GM19240 (cell line): ENCODE measurements at regions not wholly inside any gene's neighbourhood (a gene's known extent, or its start where the extent isn't known, plus 50 kb on each side); places are given as distances from the start of the nearest gene placed in this dataset.

Experiments used
- DNase-seq: peaks from one replicate; pipeline ENCODE4 v3.0.0; 2011; ENCODE audit warnings: low spot score; ENCODE audit not compliant: insufficient read length

- no peak for DNase-seq
Measured at GRCh38 chr15:91716536-91716935, 137.0 kb upstream of the SLCO3A1 start.

GRCh38 chr15:91717811-91718210, 135.7 kb upstream of the SLCO3A1 start:
- DNase-seq: no peak

- no peak for DNase-seq
Measured at GRCh38 chr15:91723959-91724358, 129.5 kb upstream of the SLCO3A1 start.

DNA sequence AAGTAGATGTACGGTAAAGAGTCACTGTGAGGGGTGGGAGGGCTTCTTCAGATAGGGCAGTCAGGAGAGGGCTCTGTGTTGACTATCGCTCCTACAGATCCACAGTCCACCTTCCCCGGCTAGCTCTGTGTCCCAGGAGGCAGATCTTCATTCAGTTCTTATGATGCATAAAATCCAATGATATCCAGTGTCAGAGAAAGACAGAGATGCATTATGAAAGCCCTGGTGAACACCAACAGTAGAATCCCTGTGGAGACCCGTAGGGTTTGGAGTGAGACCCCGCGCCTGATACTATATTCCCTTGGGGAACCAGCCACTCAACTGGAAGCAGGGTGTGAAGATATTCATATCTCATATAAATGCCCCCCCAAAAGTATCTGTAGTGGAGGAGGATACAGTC, 119.8 kb upstream of the SLCO3A1 start:
- no peak for DNase-seq

DNA sequence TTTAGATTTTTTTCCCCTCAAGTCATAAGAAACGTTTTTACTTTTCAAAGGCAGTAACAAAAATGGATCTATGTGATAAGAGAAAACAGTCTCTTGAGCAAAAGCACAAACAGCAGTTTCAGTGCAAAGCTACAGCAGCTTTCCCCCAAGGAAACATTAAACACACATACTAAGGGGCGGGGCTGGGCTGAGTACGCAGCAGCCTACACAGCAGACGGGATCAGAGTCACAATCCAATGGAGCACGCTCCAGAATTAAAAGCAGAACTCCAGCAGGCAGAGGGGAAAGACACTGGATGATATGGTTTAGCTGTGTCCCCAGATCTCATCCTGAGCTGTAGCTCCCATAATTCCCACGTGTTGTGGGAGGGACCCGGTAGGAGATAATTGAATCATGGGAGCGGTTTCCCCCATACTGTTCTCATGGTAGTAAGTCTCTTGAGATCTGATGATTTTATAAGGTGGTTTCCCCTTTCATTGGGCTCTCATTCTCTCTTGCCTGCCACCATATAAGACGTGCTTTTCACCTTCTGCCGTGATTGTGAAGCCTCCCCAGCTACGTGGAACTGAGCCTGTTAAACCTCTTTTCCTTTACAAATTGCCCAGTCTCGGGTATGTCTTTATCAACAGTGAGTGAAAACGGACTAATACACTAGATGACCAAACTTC, 116.2 kb upstream of the SLCO3A1 start:
- no peak for DNase-seq

DNA sequence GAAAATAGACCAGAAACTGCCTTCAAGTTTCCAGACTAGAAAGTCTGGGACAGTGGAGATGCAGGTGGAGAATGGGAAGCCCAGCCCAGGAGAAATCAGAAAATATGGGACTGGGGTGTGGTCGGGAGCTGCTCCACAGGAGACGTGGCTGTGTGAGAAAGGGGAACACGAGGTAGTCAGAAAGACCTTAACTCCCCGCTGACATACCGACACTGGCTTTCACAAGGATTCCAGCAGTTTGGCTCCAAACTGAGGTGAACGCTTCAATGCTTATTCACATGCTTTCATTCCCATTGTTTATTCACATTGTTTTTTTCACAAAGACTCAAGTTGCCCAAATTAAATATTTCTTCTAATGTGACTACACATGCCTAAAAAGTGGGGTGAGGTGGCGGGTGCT, 111.5 kb upstream of the SLCO3A1 start:
- no peak for DNase-seq

GRCh38 chr15:91751611-91752010, 101.9 kb upstream of the SLCO3A1 start:
- DNase-seq: no peak

- no peak for DNase-seq
Measured at GRCh38 chr15:91752081-91752785, 101.3 kb upstream of the SLCO3A1 start.

GRCh38 chr15:91759560-91759959, 93.9 kb upstream of the SLCO3A1 start:
- no peak for DNase-seq

DNA sequence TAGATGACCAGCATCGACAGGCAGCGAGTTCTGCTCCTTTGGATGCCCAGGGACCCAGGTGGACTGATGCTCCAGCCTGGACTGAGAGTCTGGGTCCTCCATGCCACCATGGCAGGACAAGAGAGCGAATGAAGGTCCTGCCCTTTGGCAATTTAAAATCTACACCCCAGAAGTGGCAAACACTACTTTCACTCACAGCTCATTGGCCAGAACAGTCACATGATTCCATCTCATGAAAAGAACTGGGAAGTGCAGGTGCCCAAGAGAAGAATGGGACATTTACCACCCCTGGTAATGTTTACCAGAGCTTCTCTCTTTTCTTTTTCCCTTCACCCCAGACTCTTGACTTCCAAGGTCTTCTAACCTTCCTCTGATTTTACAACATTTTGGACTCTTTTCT, 87.8 kb upstream of the SLCO3A1 start:
- DNase-seq: no peak

- no peak for DNase-seq
Measured at GRCh38 chr15:91769476-91769875, 84.0 kb upstream of the SLCO3A1 start.

DNA sequence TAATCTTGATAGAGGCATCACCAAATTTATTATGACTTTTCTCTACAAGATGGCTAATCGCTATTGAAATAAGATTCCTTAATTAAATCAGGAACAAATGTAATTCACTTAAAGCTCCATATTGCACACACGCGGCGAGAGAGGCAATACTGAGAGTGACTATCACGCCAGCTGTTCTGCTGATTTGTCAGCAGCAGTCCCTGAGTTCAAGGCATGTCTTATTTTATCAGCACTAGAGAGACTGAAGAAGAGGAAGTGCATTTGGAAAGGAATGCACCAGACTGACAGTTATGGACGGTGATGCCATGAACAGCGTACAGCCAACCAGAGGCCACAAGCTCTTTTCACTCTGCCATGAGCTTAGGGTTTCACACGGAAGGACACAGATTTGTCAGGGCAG, 83.6 kb upstream of the SLCO3A1 start:
- DNase-seq: no peak

GRCh38 chr15:91776104-91776503, 77.4 kb upstream of the SLCO3A1 start:
- DNase-seq: no peak

- DNase-seq: no peak
Measured at GRCh38 chr15:91779960-91780359, 73.5 kb upstream of the SLCO3A1 start.

GRCh38 chr15:91780387-91780786, 73.1 kb upstream of the SLCO3A1 start:
- DNase-seq: no peak

DNA sequence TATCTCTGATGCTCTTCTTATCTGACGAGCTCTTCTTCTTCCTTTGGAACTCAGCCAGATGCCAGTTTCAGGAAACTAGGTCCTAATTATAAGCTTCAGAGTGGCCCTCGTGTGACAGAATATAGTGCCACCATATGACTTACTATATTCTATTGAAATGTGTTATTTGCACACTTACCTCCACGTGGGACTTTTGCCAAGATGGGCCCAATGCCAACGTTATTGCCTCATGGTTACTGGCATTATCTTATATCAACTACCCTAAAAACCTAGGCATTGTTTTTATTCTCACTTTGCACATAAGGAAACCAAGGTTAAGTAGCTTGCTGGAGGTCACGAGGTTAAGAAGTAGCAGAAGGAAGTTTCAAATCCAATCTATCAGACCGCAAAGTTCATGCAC, 71.3 kb upstream of the SLCO3A1 start:
- DNase-seq: no peak

DNA sequence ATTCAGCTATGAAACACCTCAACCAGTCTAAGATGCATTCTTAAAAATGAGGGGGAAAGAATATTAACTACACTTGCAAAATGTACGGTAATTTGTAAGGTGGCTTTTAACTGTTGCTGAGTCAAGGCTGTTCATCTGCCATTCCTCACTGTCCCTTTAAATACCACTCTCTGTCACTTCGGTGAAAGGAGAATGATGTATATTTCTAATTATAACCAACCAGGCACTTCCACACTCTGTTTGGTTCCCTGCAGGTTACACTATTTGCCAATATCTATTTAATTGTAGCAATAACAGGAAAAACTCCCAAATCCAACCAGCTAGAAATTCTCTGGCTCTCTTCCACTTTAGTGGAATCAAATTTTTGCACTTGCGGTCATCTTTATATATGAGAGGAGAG, 70.5 kb upstream of the SLCO3A1 start:
- no peak for DNase-seq

DNA sequence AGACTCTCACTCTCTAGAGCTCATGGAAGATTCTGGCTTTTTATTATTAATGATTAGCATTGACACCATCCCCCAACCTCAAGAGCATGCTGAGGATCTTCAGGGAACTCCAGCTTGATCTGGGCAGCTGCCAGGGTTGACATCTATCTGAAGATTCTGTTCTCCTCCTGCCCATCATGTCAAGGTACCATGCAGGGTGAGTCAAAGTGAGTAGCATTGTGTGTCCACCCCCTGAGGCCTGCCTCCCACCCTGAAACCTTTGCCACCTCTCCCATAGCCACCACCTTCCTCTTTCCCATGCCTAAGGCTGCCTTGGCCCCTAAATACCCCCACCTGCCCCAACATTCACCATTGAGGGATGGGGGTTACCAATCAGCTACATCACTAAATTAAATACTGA, 70.1 kb upstream of the SLCO3A1 start:
- DNase-seq: no peak

DNA sequence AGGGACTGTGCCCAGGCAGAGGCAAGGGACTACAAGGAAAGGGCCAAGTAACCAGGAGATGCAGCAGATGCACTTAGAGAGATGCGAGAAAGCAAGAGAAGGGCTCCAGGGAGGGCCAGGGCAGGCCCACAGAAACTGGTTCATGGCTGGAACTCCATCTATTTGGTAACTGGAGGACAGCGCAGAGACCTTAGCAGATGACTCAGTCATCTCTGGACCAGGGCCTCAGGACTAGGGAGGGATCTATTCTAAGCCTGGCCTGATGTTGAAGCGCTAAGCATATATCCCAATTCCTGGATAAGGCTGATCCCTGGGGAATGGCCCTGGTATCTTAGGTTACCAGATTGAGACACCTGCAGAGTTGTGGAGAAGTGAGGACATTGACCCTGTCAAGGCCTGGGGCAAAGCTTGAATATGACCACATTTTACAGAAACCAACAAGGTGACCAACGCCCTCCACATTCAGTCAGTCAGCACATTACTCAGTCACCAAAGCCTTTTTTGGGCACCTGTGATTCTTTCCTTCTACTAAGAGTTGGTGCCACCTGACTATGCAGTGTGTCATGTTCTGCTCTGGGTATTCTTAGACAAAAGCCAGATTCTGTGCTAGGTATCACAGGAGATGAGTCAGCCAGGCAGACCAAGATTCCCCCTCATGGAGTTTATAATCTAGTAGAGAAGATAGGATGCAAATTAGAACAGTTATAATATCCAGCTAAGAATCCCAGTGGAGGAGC, 68.4 kb upstream of the SLCO3A1 start:
- DNase-seq: no peak

- no peak for DNase-seq
Measured at GRCh38 chr15:91787198-91787597, 66.3 kb upstream of the SLCO3A1 start.

GRCh38 chr15:91789136-91789535, 64.4 kb upstream of the SLCO3A1 start:
- DNase-seq: no peak

GRCh38 chr15:91790836-91791235, 62.7 kb upstream of the SLCO3A1 start:
- DNase-seq: no peak

DNA sequence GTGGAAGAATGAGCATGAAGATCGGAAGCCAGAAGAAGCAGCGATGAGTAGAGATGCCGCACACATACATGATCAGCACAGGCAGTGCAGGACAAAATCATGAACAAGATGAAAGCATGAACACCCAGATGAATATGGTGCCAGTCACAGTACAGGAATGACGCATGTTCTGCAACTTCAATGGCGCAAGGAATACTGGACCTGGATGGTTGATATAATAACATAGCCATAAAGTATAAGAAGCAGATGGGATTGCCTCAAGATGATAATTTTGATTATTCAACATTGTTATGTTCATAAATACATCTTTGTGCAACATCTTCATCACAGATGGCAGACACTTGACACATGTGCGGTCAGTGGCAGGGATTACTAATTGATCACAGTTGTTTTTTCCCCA, 59.7 kb upstream of the SLCO3A1 start:
- DNase-seq: no peak
